GM19463 (cell line): ENCODE measurements at regions not wholly inside any gene's neighbourhood (a gene's known extent, or its start where the extent isn't known, plus 50 kb on each side); places are given as distances from the start of the nearest gene placed in this dataset.
"Not testable (repeated sequence)": the region's sequence is repeated elsewhere in the genome, so short reads cannot be mapped to it uniquely, and the experiment has no call there.

Experiments used
- ATAC-seq: cut with Tn5 transposase; IDR thresholded peaks from one replicate; pipeline ENCODE4 v1.9.1; 2021; ENCODE audit warnings: mild to moderate bottlenecking, moderate library complexity; ENCODE audit not compliant: unreplicated experiment

GRCh38 chr12:90831712-90832111 is 123.3 kb downstream of the CCER1 start:
- ATAC-seq = no peak

- ATAC-seq = no peak
Measured at GRCh38 chr12:90829044-90829443, 125.9 kb downstream of the CCER1 start.

GRCh38 chr12:90828621-90829020 is 126.4 kb downstream of the CCER1 start:
- no peak for ATAC-seq

- no peak for ATAC-seq
Measured at GRCh38 chr12:90827567-90827966, 127.4 kb downstream of the CCER1 start.

GRCh38 chr12:90826036-90826435 is 128.9 kb downstream of the CCER1 start:
- no peak for ATAC-seq

- no peak for ATAC-seq
Measured at GRCh38 chr12:90823859-90824258, 131.1 kb downstream of the CCER1 start.

- ATAC-seq = no peak
Measured at GRCh38 chr12:90819709-90820108, 135.3 kb downstream of the CCER1 start.

GRCh38 chr12:90816353-90817089 is 138.5 kb downstream of the CCER1 start:
- ATAC-seq = no peak

GRCh38 chr12:90809940-90810339 is 145.0 kb downstream of the CCER1 start:
- ATAC-seq = no peak

- no peak for ATAC-seq
Measured at GRCh38 chr12:90808568-90808967, 146.4 kb downstream of the CCER1 start.

GRCh38 chr12:90802727-90803126 is 152.2 kb downstream of the CCER1 start:
- no peak for ATAC-seq

GRCh38 chr12:90801776-90802175 is 153.2 kb downstream of the CCER1 start:
- ATAC-seq = no peak

GRCh38 chr12:90794212-90794611 is 160.8 kb downstream of the CCER1 start:
- ATAC-seq = no peak

GRCh38 chr12:90792718-90793117 is 162.3 kb downstream of the CCER1 start:
- ATAC-seq = not testable (repeated sequence)

- no peak for ATAC-seq
Measured at GRCh38 chr12:90791445-90791844, 163.5 kb downstream of the CCER1 start.

- no peak for ATAC-seq
Measured at GRCh38 chr12:90790747-90791146, 164.2 kb downstream of the CCER1 start.

GRCh38 chr12:90773491-90773890 is 181.5 kb downstream of the CCER1 start:
- ATAC-seq = no peak

GRCh38 chr12:90770861-90771260 is 184.1 kb downstream of the CCER1 start:
- ATAC-seq = no peak

GRCh38 chr12:90757957-90758356 is 197.0 kb downstream of the CCER1 start:
- ATAC-seq = no peak

GRCh38 chr12:90745211-90745610 is 209.8 kb downstream of the CCER1 start:
- no peak for ATAC-seq

- no peak for ATAC-seq
Measured at GRCh38 chr12:90741611-90742010, 213.4 kb downstream of the CCER1 start.

- no peak for ATAC-seq
Measured at GRCh38 chr12:90729736-90730135, 225.2 kb downstream of the CCER1 start.

- ATAC-seq = no peak
Measured at GRCh38 chr12:90712671-90713070, 242.3 kb downstream of the CCER1 start.
